NCI-H82 treated with DMSO at 0.1 percent for 48 hours (cell line): ENCODE measurements at regions not wholly inside any gene's neighbourhood (a gene's known extent, or its start where the extent isn't known, plus 50 kb on each side); places are given as distances from the start of the nearest gene placed in this dataset.
A peak's percentile ranks its signal among the peaks of the same experiment; 100 is the strongest.

Experiments used
- DNase-seq: peaks from one replicate; lab custom pipeline; 2025; ENCODE audit not compliant: unreplicated experiment; lab: John Stamatoyannopoulos, UW

- no peak for DNase-seq
These were observed 393.8 kb downstream of the ZNF385D start for GRCh38 chr3:21357241-21357640.

- no peak for DNase-seq
These were observed 394.6 kb downstream of the ZNF385D start for GRCh38 chr3:21356402-21356801.

GRCh38 chr3:21345382-21345976 is 405.5 kb downstream of the ZNF385D start:
- DNase-seq, result no peak

- peak; percentile 71 for DNase-seq
These were observed 419.2 kb downstream of the ZNF385D start for GRCh38 chr3:21331857-21332256.

- no peak for DNase-seq
These were observed 419.7 kb downstream of the ZNF385D start for GRCh38 chr3:21331321-21331720.

GRCh38 chr3:21330293-21330692 is 420.7 kb downstream of the ZNF385D start:
- DNase-seq, result no peak

GRCh38 chr3:21328711-21329390 is 422.2 kb downstream of the ZNF385D start:
- DNase-seq, result no peak

GRCh38 chr3:21326704-21327475 is 424.1 kb downstream of the ZNF385D start:
- no peak for DNase-seq

- DNase-seq, result no peak
These were observed 436.3 kb downstream of the ZNF385D start for GRCh38 chr3:21314688-21315087.

- DNase-seq, result no peak
These were observed 440.1 kb downstream of the ZNF385D start for GRCh38 chr3:21310891-21311290.

- no peak for DNase-seq
These were observed 440.8 kb downstream of the ZNF385D start for GRCh38 chr3:21310161-21310560.

GRCh38 chr3:21297304-21297703 is 453.7 kb downstream of the ZNF385D start:
- no peak for DNase-seq

GRCh38 chr3:21294768-21295167 is 456.2 kb downstream of the ZNF385D start:
- no peak for DNase-seq

- no peak for DNase-seq
These were observed 458.0 kb downstream of the ZNF385D start for GRCh38 chr3:21292971-21293370.

GRCh38 chr3:21290557-21290956 is 460.5 kb downstream of the ZNF385D start:
- no peak for DNase-seq

GRCh38 chr3:21274079-21274571 is 476.9 kb downstream of the ZNF385D start:
- DNase-seq, result no peak

GRCh38 chr3:21273259-21274025 is 477.6 kb downstream of the ZNF385D start:
- DNase-seq, result no peak

- no peak for DNase-seq
These were observed 479.4 kb downstream of the ZNF385D start for GRCh38 chr3:21271606-21272016.

- no peak for DNase-seq
These were observed 481.1 kb downstream of the ZNF385D start for GRCh38 chr3:21269882-21270281.

- no peak for DNase-seq
These were observed 490.5 kb downstream of the ZNF385D start for GRCh38 chr3:21260507-21260906.

- DNase-seq, result no peak
These were observed 491.1 kb downstream of the ZNF385D start for GRCh38 chr3:21259896-21260295.
